Fibroblast of lung (primary cell): ENCODE measurements at regions not wholly inside any gene's neighbourhood (a gene's known extent, or its start where the extent isn't known, plus 50 kb on each side); places are given as distances from the start of the nearest gene placed in this dataset.

Experiments used
- DNase-seq, 2 donors: peaks; one replicate each; pipeline versions ENCODE4 v3.0.0 to v3.0.0-alpha.2; 2010; ENCODE audit warnings: low read depth in 2 of 2
- H2AFZ ChIP-seq: 2 replicates; pipeline ENCODE4 v1.5.1; 2012; ENCODE audit warnings: low read length, control low read depth, inconsistent platforms
- H3K27ac ChIP-seq: 2 replicates; pipeline ENCODE4 v1.5.1; 2011; ENCODE audit warnings: low read length, control low read depth; ENCODE audit not compliant: insufficient read depth
- H3K27me3 ChIP-seq: 2 replicates; pipeline ENCODE4 v1.5.1; 2011; ENCODE audit warnings: mild to moderate bottlenecking, low read length; ENCODE audit not compliant: control insufficient read depth, insufficient read depth
- H3K36me3 ChIP-seq: 2 replicates; pipeline ENCODE4 v1.5.1; 2011; ENCODE audit warnings: low read length; ENCODE audit not compliant: control insufficient read depth, insufficient read depth
- H3K4me1 ChIP-seq: 2 replicates; pipeline ENCODE4 v1.5.1; 2011; ENCODE audit warnings: low read length; ENCODE audit not compliant: control insufficient read depth, insufficient read depth; ENCODE audit errors: extremely low read depth
- H3K4me2 ChIP-seq: 2 replicates; pipeline ENCODE4 v1.5.1; 2011; ENCODE audit warnings: low read length, control low read depth; ENCODE audit not compliant: insufficient read depth; ENCODE audit errors: extremely low read depth
- H3K4me3 ChIP-seq, 4 experiments: fragments of 200-600 bp in 1 of 4; sonication (generic) in 1 of 4; replicated peaks in 1 of 4; 2 replicates each; pipeline ENCODE4 v1.5.1; 2011 to 2016; ENCODE audit warnings: low read length in 4 of 4, low read depth in 3 of 4, mild to moderate bottlenecking in 3 of 4, control low read depth in 2 of 4, inconsistent platforms in 1 of 4, mixed read lengths in 1 of 4; ENCODE audit not compliant: insufficient read depth in 1 of 4; ENCODE audit errors: control extremely low read depth in 1 of 4
- H3K79me2 ChIP-seq: 2 replicates; pipeline ENCODE4 v1.5.1; 2012; ENCODE audit warnings: mild to moderate bottlenecking, low read length, inconsistent platforms; ENCODE audit not compliant: control insufficient read depth, insufficient read depth
- H3K9ac ChIP-seq: 2 replicates; pipeline ENCODE4 v1.5.1; 2011; ENCODE audit warnings: mild to moderate bottlenecking, low read length, control low read depth; ENCODE audit not compliant: insufficient read depth
- H3K9me3 ChIP-seq: 2 replicates; pipeline ENCODE4 v1.5.1; 2012; ENCODE audit warnings: low read depth, low read length; ENCODE audit not compliant: control insufficient read depth, insufficient read depth
- H4K20me1 ChIP-seq: 2 replicates; pipeline ENCODE4 v1.5.1; 2011; ENCODE audit warnings: low read length; ENCODE audit not compliant: control insufficient read depth, insufficient read depth; ENCODE audit errors: extremely low read depth
- EZH2 ChIP-seq: IDR thresholded peaks from 2 replicates; pipeline ENCODE4 v1.5.1; 2012; ENCODE audit warnings: low read length, control low read depth, mild to moderate bottlenecking; ENCODE audit errors: missing control alignments
- TF ChIP-seq, protein P1 (sequence below), 2 donors: IDR thresholded peaks in 1 of 2; conservative IDR thresholded peaks in 1 of 2; 1 replicate in 1 of 2; 2 replicates in 1 of 2; pipeline ENCODE4 v1.5.1; 2011 to 2012; ENCODE audit warnings: low read length in 2 of 2, control low read depth in 1 of 2, inconsistent platforms in 1 of 2, low read depth in 1 of 2, mild to moderate bottlenecking in 1 of 2

GRCh38 chrY:13023607-13024006 is 118.9 kb downstream of the DDX3Y start:
- no peaks in the 10 kb centered on the region for H3K9me3 ChIP-seq
- H3K4me1 ChIP-seq = no peaks in the 10 kb centered on the region
- H4K20me1 ChIP-seq = no peaks in the 10 kb centered on the region
- no peak overlapping the region for H3K4me3 ChIP-seq
- no peak overlapping the region for H3K27ac ChIP-seq
- no peak for DNase-seq
- H3K9ac ChIP-seq = no peak overlapping the region
- H3K36me3 ChIP-seq = no peaks in the 10 kb centered on the region
- H3K27me3 ChIP-seq = no peaks in the 10 kb centered on the region
- TF ChIP-seq EZH2 = no peak
- TF ChIP-seq, protein P1, sequence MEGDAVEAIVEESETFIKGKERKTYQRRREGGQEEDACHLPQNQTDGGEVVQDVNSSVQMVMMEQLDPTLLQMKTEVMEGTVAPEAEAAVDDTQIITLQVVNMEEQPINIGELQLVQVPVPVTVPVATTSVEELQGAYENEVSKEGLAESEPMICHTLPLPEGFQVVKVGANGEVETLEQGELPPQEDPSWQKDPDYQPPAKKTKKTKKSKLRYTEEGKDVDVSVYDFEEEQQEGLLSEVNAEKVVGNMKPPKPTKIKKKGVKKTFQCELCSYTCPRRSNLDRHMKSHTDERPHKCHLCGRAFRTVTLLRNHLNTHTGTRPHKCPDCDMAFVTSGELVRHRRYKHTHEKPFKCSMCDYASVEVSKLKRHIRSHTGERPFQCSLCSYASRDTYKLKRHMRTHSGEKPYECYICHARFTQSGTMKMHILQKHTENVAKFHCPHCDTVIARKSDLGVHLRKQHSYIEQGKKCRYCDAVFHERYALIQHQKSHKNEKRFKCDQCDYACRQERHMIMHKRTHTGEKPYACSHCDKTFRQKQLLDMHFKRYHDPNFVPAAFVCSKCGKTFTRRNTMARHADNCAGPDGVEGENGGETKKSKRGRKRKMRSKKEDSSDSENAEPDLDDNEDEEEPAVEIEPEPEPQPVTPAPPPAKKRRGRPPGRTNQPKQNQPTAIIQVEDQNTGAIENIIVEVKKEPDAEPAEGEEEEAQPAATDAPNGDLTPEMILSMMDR (conservative IDR thresholded peaks at IDR 0.05 in 1 of 2, IDR thresholded peaks at IDR 0.05 in 1 of 2; ENCODE audit: low read depth in 1 of 2, low read length in 2 of 2) = no peak
- H3K4me2 ChIP-seq = no peak overlapping the region
- H3K79me2 ChIP-seq = no peaks in the 10 kb centered on the region
- no peak overlapping the region for H2AFZ ChIP-seq

- Histone ChIP-seq H3K27ac (no peak overlapping the region), H4K20me1 (no peaks in the 10 kb centered on the region), H2AFZ (no peak overlapping the region), H3K9ac (no peak overlapping the region), H3K4me1 (no peaks in the 10 kb centered on the region), H3K27me3 (no peaks in the 10 kb centered on the region), H3K9me3 (no peaks in the 10 kb centered on the region), H3K79me2 (no peaks in the 10 kb centered on the region), H3K36me3 (no peaks in the 10 kb centered on the region), H3K4me3 (no peak overlapping the region), H3K4me2 (no peak overlapping the region)
- TF ChIP-seq EZH2 = no peak
- TF ChIP-seq, protein P1 (conservative IDR thresholded peaks at IDR 0.05 in 1 of 2, IDR thresholded peaks at IDR 0.05 in 1 of 2; ENCODE audit: low read depth in 1 of 2, low read length in 2 of 2) = no peak
- DNase-seq = no peak
These were observed 119.8 kb downstream of the DDX3Y start for GRCh38 chrY:13024447-13024846.

DNA sequence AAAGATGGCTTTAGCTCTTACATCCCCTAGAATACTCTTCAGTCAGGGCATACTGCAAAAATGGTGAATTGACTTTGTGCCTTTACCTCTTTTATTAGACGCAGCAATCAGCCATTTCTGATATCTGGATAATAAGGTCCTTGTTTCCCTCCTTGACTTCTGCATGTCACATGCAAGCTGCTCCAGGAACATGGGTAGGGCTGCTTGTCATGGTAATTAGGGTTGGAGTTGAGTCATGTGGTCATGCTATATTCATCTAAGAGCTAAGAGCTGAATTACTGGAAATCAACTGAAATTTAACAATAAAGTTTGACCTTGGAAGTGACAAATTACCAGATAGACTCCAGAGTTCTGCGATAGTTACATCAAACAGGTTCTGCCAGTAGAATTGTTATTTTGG is 122.2 kb downstream of the DDX3Y start:
- H3K4me2 ChIP-seq = no peak overlapping the region
- H3K4me3 ChIP-seq = no peak overlapping the region
- H3K9ac ChIP-seq = no peak overlapping the region
- no peak overlapping the region for H2AFZ ChIP-seq
- no peaks in the 10 kb centered on the region for H3K27me3 ChIP-seq
- H3K36me3 ChIP-seq = no peaks in the 10 kb centered on the region
- no peak for DNase-seq
- H3K4me1 ChIP-seq = no peaks in the 10 kb centered on the region
- no peaks in the 10 kb centered on the region for H3K9me3 ChIP-seq
- H4K20me1 ChIP-seq = no peaks in the 10 kb centered on the region
- no peak overlapping the region for H3K27ac ChIP-seq
- TF ChIP-seq, protein P1 (conservative IDR thresholded peaks at IDR 0.05 in 1 of 2, IDR thresholded peaks at IDR 0.05 in 1 of 2; ENCODE audit: low read depth in 1 of 2, low read length in 2 of 2) = no peak
- no peak for TF ChIP-seq EZH2
- no peaks in the 10 kb centered on the region for H3K79me2 ChIP-seq
